ENCODE measurements at regions not wholly inside any gene's neighbourhood (a gene's known extent, or its start where the extent isn't known, plus 50 kb on each side); places are given as distances from the start of the nearest gene placed in this dataset.
"Not testable (repeated sequence)": the region's sequence is repeated elsewhere in the genome, so short reads cannot be mapped to it uniquely, and the experiment has no call there.

DNA sequence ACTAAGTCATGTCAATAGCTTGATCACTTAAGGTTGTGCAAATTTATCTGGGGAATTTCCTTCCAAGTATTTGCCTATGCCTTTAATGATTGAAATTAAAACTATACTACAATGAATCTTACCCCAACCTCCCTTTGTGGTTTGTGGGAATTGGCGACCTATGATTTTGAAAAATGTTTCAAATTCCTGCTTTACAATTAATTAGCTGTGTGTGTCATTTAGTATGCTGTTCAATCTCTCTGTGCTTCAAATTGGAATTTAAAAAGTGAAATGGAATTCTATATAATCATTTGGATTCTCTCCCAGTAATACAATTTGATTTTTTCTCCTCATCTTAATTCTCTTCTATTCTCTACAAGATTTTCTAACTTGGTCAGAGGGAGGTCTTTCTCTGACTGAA is 2319.5 kb downstream of the ARAP2 start:
- ATAC-seq = no peak
- Mint-ChIP-seq H3K36me3 (ENCODE audit: low read depth) (no peaks in the 10 kb centered on the region), H3K4me1 (no peaks in the 10 kb centered on the region), H3K27ac (no peak overlapping the region), H3K9me3 (ENCODE audit: low read depth) (peaks cover 11% of the 10 kb centered on the region), H3K4me3 (no peak overlapping the region), H3K27me3 (no peaks in the 10 kb centered on the region)
- DNase-seq = no peak
- POLR2A ChIA-PET = no interaction called here
- CTCF ChIA-PET = no interaction called here
- intact Hi-C loops (cut with DNase I, micrococcal nuclease) = no loop called here

DNA sequence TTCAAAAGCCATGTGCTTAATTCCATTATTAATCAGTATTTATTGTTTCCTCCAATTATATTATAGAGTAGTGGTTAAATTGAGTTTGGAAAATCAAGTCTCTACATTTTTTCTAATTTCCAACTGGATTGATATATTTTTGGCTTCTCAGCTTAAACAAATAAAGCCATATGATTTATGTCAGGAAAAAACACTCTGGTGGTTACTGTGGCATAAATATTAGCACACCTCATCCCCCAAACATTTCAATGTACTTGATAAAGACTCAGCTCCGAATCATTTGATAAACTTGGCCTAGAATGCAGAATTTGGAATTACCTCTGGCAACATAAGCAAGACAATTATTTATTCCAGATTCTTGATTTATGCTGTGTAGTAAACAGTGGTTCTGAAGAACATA is 2313.8 kb downstream of the ARAP2 start:
- no peak for ATAC-seq
- intact Hi-C loops (cut with DNase I, micrococcal nuclease) = no loop called here
- no peaks in the 10 kb centered on the region for H3K4me1 Mint-ChIP-seq
- no peaks in the 10 kb centered on the region for H3K36me3 Mint-ChIP-seq (ENCODE audit: low read depth)
- peaks cover 2% of the 10 kb centered on the region for H3K9me3 Mint-ChIP-seq (ENCODE audit: low read depth)
- H3K27me3 Mint-ChIP-seq = no peaks in the 10 kb centered on the region
- H3K4me3 Mint-ChIP-seq = no peak overlapping the region
- no peak for DNase-seq
- no peak overlapping the region for H3K27ac Mint-ChIP-seq
- CTCF ChIA-PET = no interaction called here
- POLR2A ChIA-PET = no interaction called here

DNA sequence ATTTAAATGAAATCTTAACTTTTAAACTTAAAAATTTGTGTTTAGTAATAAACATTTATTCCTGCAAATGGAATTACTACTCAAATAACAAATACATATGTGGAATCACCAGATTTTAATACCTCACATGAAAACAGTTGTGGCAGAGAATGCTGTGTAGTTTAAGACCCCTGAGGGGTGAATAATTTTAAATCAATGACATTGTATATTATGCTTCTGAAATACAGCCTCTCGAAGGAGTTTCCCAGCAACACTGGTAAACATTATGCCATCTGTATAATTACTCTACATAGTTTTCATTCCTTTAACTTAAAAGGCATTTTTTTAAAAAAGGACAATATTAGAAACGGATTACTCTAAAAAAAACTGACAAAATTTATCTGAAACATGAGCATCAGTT is 2313.3 kb downstream of the ARAP2 start:
- Mint-ChIP-seq H3K9me3 (ENCODE audit: low read depth) (peaks cover 2% of the 10 kb centered on the region), H3K4me3 (no peak overlapping the region), H3K36me3 (ENCODE audit: low read depth) (no peaks in the 10 kb centered on the region), H3K27ac (no peak overlapping the region), H3K27me3 (no peaks in the 10 kb centered on the region), H3K4me1 (no peaks in the 10 kb centered on the region)
- POLR2A ChIA-PET = no interaction called here
- intact Hi-C loops (cut with DNase I, micrococcal nuclease) = no loop called here
- ATAC-seq (no peak), DNase-seq (no peak)
- CTCF ChIA-PET = no interaction called here

DNA sequence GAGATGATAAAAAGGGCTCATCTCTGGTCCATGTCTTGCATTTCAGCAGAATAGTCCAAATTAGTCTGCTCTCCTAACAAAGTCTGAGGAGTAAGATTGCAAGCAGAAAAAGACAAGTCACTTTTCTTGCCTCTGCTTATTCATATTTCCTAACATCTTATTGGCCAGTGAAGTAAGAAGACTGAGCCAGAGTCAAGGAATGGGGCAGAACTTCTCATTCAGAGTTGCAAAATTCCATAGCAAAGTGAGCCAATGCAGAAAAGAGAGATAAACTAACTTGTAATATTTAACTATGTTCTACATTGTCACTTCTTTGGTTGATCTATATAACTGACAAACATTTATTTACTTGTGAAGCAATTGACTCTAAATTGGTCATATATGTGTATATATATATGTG is 2304.0 kb downstream of the ARAP2 start:
- DNase-seq = no peak
- no peak for ATAC-seq
- CTCF ChIA-PET = no interaction called here
- Mint-ChIP-seq H3K4me3 (no peak overlapping the region), H3K27ac (no peak overlapping the region), H3K27me3 (no peaks in the 10 kb centered on the region), H3K4me1 (no peaks in the 10 kb centered on the region), H3K9me3 (ENCODE audit: low read depth) (peaks cover 7% of the 10 kb centered on the region), H3K36me3 (ENCODE audit: low read depth) (no peaks in the 10 kb centered on the region)
- POLR2A ChIA-PET = no interaction called here
- intact Hi-C loops (cut with DNase I, micrococcal nuclease) = no loop called here

DNA sequence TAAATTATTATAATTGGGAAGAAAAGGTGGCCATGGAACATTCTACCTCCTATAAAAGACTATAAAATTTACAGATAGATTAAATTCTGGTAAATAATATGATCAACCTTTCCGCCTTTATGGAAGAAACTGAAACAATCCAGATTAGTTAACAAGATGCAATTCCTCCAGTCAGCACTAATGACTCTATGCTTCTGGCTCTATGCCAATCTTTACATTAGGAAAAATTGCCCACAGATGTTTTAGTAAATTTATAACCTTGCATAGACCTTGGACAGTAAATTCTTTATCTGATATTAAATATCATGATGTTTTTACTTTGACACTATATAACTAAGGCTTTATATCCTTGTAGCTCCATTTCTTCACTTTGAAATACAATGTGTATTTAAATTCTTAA is 2302.5 kb downstream of the ARAP2 start:
- Mint-ChIP-seq H3K4me1 (no peaks in the 10 kb centered on the region), H3K4me3 (no peak overlapping the region), H3K27me3 (no peaks in the 10 kb centered on the region), H3K27ac (no peak overlapping the region), H3K36me3 (ENCODE audit: low read depth) (no peaks in the 10 kb centered on the region), H3K9me3 (ENCODE audit: low read depth) (peaks cover 7% of the 10 kb centered on the region)
- CTCF ChIA-PET = interaction anchor here (1.0 kb wide), 1 partner anchor 21 kb away, joined by 3 read pairs; no protein-coding TSS in a partner anchor
- no peak for ATAC-seq
- intact Hi-C loops (cut with DNase I, micrococcal nuclease) = no loop called here
- POLR2A ChIA-PET = no interaction called here
- DNase-seq = no peak

DNA sequence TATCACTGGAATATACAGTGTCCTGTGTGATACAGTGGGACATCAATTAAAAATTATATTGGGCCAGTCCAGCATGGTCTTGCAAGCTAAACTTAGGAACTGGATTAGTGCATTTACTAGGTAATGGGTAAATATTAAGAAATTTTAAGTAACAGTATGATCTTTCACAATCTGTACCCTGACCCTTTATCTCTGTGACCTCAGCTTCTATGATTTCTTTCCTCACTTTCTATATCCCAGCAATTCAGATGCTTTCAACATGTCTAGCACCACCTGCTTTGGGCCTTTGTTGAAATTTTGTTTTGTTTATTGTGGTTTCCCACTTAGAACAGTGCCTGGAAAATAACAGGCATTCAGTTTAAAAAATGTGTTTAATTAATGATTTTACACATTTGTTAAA is 2295.4 kb downstream of the ARAP2 start:
- Mint-ChIP-seq H3K4me1 (no peaks in the 10 kb centered on the region), H3K9me3 (ENCODE audit: low read depth) (peaks cover 4% of the 10 kb centered on the region), H3K27me3 (no peaks in the 10 kb centered on the region), H3K4me3 (no peak overlapping the region), H3K36me3 (ENCODE audit: low read depth) (no peaks in the 10 kb centered on the region), H3K27ac (no peak overlapping the region)
- ChIA-PET POLR2A (no interaction called here), CTCF (no interaction called here)
- intact Hi-C loops (cut with DNase I, micrococcal nuclease) = no loop called here
- DNase-seq (no peak), ATAC-seq (no peak)

DNA sequence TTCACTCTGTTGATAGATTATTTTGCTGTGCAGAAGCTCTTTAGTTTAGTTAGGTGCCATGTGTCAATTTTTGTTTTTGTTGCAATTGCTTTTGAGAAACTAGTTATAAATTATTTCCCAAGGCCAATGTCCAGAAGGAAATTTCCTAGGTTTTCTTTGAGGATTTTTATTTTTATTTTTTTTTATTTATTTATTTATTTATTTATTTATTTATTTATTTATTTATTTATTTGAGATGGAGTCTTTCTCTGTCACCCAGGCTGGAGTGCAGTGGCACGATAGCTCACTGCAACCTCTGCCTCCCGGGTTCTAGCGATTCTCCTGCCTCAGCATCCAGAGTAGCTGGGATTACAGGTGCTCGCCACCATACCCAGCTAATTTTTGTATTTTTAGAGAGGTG is 2290.5 kb downstream of the ARAP2 start:
- intact Hi-C loops (cut with DNase I, micrococcal nuclease); POLR2A ChIA-PET; H3K36me3 Mint-ChIP-seq (ENCODE audit: low read depth); CTCF ChIA-PET; DNase-seq; H3K4me1 Mint-ChIP-seq; ATAC-seq; H3K27me3 Mint-ChIP-seq; H3K4me3 Mint-ChIP-seq; H3K27ac Mint-ChIP-seq: not testable (repeated sequence)
- H3K9me3 Mint-ChIP-seq (ENCODE audit: low read depth) = peaks cover 11% of the 10 kb centered on the region

DNA sequence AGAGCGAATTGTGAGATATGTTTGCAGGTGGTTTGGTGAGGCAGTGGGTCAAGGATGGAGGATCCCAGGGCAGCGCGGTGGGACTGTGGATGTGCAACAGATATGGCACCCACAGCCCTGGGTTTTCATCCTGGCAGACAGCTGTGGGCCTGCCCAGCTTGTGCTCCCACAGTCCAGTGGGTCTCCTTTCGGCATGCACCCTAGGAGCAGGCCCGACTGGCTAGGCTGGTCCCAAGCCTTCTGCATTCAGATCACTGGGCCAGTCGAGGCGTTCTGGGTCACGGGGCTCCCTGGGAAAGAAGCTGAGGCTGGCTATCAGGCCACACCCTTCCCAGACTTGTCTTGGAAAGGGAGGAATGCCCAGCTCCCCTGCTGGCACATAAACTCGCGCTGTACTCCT is 2289.6 kb downstream of the ARAP2 start:
- no peaks in the 10 kb centered on the region for H3K36me3 Mint-ChIP-seq (ENCODE audit: low read depth)
- H3K27ac Mint-ChIP-seq = no peak overlapping the region
- DNase-seq (no peak), ATAC-seq (no peak)
- H3K27me3 Mint-ChIP-seq = no peaks in the 10 kb centered on the region
- H3K4me1 Mint-ChIP-seq = no peaks in the 10 kb centered on the region
- intact Hi-C loops (cut with DNase I, micrococcal nuclease) = no loop called here
- H3K4me3 Mint-ChIP-seq = no peak overlapping the region
- ChIA-PET CTCF (interaction anchor here (0.5 kb wide), 1 partner anchor 80 kb away, joined by 3 read pairs; no protein-coding TSS in a partner anchor), POLR2A (no interaction called here)
- peaks cover 11% of the 10 kb centered on the region for H3K9me3 Mint-ChIP-seq (ENCODE audit: low read depth)

DNA sequence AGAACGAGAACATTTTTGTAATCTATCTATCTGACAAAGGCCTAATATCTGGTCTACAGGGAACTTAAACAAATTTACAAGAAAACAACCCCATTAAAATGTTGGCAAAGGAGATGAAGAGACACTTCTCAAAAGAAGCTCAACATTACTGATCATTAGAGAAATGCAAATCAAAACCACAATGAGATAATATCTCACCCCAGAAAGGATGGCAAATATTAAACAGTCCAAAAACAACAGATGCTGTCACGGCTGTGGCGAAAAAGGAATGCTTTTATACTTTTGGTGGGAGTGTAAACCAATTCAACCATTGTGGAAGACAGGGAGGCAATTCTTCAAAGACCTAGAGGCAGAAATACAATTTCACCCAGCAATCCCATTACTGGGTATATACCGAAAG is 2284.8 kb downstream of the ARAP2 start:
- intact Hi-C loops (cut with DNase I, micrococcal nuclease) = no loop called here
- Mint-ChIP-seq H3K27ac (no peak overlapping the region), H3K36me3 (ENCODE audit: low read depth) (no peaks in the 10 kb centered on the region), H3K27me3 (no peaks in the 10 kb centered on the region), H3K9me3 (ENCODE audit: low read depth) (peaks cover 20% of the 10 kb centered on the region), H3K4me3 (no peak overlapping the region), H3K4me1 (no peaks in the 10 kb centered on the region)
- no peak for ATAC-seq
- CTCF ChIA-PET = no interaction called here
- POLR2A ChIA-PET = no interaction called here
- DNase-seq = no peak

DNA sequence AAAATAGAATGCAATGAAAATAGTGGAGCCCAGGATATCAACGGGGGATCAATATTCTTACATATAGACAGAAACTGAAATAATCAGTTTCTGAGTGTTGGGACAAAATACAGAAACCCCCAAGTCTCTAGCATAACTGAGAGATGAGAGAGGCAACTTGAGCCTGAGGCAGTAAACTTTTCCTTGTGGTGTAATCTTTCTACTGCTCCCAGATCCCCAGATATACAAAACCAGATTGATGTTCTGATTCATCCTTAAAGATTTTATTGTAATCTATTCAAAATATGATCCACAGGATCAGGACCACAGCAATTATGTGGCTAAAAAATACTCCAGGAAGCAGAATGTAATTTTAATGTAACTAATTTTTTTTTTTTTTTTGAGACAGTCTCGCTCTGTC is 2282.6 kb downstream of the ARAP2 start:
- peaks cover 17% of the 10 kb centered on the region for H3K9me3 Mint-ChIP-seq (ENCODE audit: low read depth)
- DNase-seq (no peak), ATAC-seq (no peak)
- no peak overlapping the region for H3K27ac Mint-ChIP-seq
- H3K27me3 Mint-ChIP-seq = no peaks in the 10 kb centered on the region
- H3K4me3 Mint-ChIP-seq = no peak overlapping the region
- intact Hi-C loops (cut with DNase I, micrococcal nuclease) = no loop called here
- no peaks in the 10 kb centered on the region for H3K4me1 Mint-ChIP-seq
- H3K36me3 Mint-ChIP-seq (ENCODE audit: low read depth) = no peaks in the 10 kb centered on the region
- ChIA-PET POLR2A (no interaction called here), CTCF (no interaction called here)

DNA sequence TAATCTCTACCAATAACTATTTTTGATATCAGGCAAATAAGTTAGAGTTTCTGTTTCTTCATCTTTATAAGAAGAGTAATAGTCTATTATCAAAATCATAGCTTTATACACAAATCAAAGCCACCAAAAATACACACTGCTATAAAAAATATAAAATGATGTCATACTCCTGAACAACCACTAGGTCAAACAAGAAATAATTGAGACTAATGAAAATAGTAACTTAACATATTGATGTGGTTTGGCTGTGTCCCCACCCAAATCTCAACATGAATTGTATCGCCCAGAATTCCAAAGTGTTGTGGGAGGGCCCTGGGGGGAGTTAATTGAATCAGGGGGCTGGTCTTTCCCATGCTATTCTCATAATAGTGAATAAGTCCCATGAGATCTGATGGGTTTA is 2277.5 kb downstream of the ARAP2 start:
- H3K4me1 Mint-ChIP-seq = no peaks in the 10 kb centered on the region
- DNase-seq = no peak
- ChIA-PET POLR2A (no interaction called here), CTCF (no interaction called here)
- H3K27me3 Mint-ChIP-seq = no peaks in the 10 kb centered on the region
- no peak for ATAC-seq
- no peaks in the 10 kb centered on the region for H3K36me3 Mint-ChIP-seq (ENCODE audit: low read depth)
- intact Hi-C loops (cut with DNase I, micrococcal nuclease) = no loop called here
- no peak overlapping the region for H3K4me3 Mint-ChIP-seq
- H3K27ac Mint-ChIP-seq = no peak overlapping the region
- peaks cover 10% of the 10 kb centered on the region for H3K9me3 Mint-ChIP-seq (ENCODE audit: low read depth)

DNA sequence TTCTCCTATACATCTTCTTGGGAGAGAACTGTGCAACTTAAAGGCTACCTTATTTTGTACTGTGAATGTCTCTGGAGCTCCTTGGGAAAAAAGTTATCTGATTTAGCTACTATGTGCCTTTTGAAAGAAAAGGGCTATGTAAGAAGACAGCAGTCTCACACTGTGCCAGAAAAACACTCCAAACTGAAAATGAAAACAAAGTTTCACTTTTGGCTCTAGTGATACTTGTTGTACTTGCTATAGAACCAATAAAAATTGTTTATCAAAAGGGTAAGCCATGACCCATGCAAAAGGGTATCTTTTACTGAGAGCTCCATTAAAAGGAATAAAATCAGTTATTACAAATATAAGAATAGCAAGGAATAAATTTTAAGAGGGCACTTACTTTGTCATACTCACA is 2270.0 kb downstream of the ARAP2 start:
- ATAC-seq = no peak
- H3K27me3 Mint-ChIP-seq = no peaks in the 10 kb centered on the region
- peaks cover 4% of the 10 kb centered on the region for H3K9me3 Mint-ChIP-seq (ENCODE audit: low read depth)
- POLR2A ChIA-PET = interaction anchor here (0.7 kb wide), 1 partner anchor 479 kb away, joined by 8 read pairs; no protein-coding TSS in a partner anchor
- no peak overlapping the region for H3K4me3 Mint-ChIP-seq
- no peaks in the 10 kb centered on the region for H3K36me3 Mint-ChIP-seq (ENCODE audit: low read depth)
- no peak overlapping the region for H3K27ac Mint-ChIP-seq
- H3K4me1 Mint-ChIP-seq = no peaks in the 10 kb centered on the region
- no peak for DNase-seq
- CTCF ChIA-PET = no interaction called here
- intact Hi-C loops (cut with DNase I, micrococcal nuclease) = loop anchor here in 1 of 2 experiments (10.0 kb wide), 1 partner anchor 59 kb away; no protein-coding TSS in a partner anchor

DNA sequence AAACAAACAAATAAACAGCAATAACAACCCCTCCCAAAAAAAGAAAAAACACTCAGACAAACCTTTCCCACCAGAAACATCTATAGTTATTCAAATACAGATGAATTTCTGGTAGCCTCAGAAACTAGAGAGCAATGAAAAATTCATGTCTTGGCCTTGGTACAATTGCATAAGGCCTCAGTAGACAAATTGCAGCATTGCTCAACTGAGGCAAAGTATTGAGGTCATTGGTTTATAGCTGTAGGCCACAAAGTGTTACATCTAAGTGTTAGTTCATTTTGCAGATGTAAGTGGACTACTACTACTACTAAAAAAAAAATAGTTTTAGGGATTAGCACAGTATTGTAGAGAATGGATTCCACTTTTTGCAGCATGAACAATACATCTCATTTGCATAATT is 2268.3 kb downstream of the ARAP2 start:
- POLR2A ChIA-PET = no interaction called here
- DNase-seq (no peak), ATAC-seq (no peak)
- H3K36me3 Mint-ChIP-seq (ENCODE audit: low read depth) = no peaks in the 10 kb centered on the region
- CTCF ChIA-PET = no interaction called here
- peaks cover 2% of the 10 kb centered on the region for H3K9me3 Mint-ChIP-seq (ENCODE audit: low read depth)
- no peak overlapping the region for H3K27ac Mint-ChIP-seq
- H3K27me3 Mint-ChIP-seq = no peaks in the 10 kb centered on the region
- no peaks in the 10 kb centered on the region for H3K4me1 Mint-ChIP-seq
- H3K4me3 Mint-ChIP-seq = no peak overlapping the region
- intact Hi-C loops (cut with DNase I, micrococcal nuclease) = loop anchor here in 1 of 2 experiments (10.0 kb wide), 1 partner anchor 61 kb away; no protein-coding TSS in a partner anchor
